AG09309 (cell line): ENCODE measurements at regions not wholly inside any gene's neighbourhood (a gene's known extent, or its start where the extent isn't known, plus 50 kb on each side); places are given as distances from the start of the nearest gene placed in this dataset.

ENCODE experiments used
- DNase-seq: peaks from one replicate; pipeline ENCODE4 v3.0.0-alpha.2; 2010; ENCODE audit warnings: low read depth
- H3K4me3 ChIP-seq: 2 replicates; pipeline ENCODE4 v1.5.1; 2011; ENCODE audit warnings: mild to moderate bottlenecking, low read depth, low read length, moderate library complexity; ENCODE audit not compliant: control insufficient read depth
- TF ChIP-seq, protein P1 (sequence below): IDR thresholded peaks from 2 replicates; pipeline ENCODE4 v1.5.1; 2011; ENCODE audit warnings: mild to moderate bottlenecking, low read depth, low read length, inconsistent platforms; ENCODE audit not compliant: insufficient read depth, control insufficient read depth; ENCODE audit errors: missing control alignments

DNA sequence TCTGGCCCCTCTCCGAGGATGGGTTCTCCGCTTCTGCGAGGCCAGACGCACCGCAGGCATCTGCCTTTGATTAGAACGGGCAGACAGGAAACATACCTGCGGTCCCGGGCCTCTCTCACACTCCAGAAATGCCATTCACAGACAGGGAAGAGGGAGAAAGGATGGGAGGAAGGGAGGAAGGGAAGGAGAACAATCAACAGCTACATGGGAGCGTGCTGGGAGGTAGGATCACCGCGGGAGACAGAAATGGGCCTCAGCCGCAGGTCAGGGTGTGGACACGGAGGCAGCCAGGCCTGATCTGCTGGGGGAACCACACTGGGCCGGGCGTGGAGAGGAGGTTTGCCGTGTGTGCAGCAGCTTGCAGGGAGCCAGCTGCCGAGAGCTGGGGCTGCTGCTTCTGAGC lies 90.7 kb upstream of the RGMA start:
- TF ChIP-seq, protein P1, sequence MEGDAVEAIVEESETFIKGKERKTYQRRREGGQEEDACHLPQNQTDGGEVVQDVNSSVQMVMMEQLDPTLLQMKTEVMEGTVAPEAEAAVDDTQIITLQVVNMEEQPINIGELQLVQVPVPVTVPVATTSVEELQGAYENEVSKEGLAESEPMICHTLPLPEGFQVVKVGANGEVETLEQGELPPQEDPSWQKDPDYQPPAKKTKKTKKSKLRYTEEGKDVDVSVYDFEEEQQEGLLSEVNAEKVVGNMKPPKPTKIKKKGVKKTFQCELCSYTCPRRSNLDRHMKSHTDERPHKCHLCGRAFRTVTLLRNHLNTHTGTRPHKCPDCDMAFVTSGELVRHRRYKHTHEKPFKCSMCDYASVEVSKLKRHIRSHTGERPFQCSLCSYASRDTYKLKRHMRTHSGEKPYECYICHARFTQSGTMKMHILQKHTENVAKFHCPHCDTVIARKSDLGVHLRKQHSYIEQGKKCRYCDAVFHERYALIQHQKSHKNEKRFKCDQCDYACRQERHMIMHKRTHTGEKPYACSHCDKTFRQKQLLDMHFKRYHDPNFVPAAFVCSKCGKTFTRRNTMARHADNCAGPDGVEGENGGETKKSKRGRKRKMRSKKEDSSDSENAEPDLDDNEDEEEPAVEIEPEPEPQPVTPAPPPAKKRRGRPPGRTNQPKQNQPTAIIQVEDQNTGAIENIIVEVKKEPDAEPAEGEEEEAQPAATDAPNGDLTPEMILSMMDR, result no peak
- H3K4me3 ChIP-seq, result no peak overlapping the region

DNA sequence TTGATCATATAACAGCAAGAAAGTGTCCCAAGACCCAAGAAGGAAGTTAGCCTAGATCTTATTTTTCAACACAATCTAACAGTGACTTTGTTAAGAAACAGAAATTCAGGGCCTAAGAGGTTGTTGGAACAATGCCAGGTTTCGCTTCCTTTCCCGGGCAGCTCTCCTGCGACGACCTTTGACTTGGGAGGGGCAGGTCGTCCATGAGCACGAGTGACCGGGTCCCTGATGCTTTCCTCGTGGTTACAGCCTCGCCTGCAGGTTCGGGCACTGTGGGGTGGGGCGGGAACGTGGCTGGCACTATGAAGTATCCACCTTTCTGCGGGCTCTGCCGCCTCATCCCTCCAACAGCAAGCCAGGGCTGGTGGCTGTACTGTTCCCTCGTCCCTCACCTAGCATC lies 90.1 kb upstream of the RGMA start:
- H3K4me3 ChIP-seq, result no peak overlapping the region
- DNase-seq, result no peak
- TF ChIP-seq, protein P1, result no peak

More for the DNA sequence above, 90.7 kb upstream of the RGMA start:
- no peak for DNase-seq

DNA sequence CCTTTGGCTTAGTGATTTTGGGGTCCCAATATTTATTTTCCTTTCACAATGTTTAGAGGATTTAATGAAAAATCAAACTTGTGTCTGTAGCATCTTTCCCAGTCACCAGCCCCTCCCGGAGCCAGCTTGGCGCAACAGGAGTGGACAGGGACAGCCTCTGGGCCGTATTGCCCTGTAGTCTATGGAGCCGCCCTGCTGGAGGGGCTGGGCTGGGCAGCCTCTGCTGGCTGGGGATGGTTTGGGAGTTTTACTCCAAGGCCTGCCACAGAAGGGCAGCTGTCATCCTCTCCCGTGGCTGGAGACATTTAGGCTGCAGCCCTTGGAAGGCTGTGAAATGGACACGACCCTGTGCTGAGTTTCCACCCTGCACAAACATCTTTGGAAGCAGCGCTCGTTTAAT lies 89.4 kb upstream of the RGMA start:
- no peak overlapping the region for H3K4me3 ChIP-seq
- TF ChIP-seq, protein P1, result no peak
- DNase-seq, result no peak

DNA sequence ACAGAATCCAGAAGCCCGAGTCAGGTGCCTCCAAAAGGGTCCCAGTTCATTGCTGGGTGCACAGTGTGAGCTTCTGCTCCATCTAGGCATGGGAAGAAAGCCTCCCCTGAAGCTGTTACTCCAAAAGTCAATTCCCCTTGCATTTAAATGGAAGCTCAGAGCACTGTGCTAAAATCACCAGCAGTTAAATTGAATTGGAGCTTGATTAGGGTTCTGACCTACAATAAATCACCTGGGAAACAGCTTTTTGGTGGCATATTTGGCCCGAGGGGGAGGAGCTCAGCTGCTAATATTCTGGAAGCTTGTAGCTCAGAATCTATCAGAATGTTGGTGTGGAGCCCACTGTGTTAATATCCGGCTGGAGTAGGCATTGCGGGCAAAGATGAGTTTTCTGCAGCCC lies 87.1 kb upstream of the RGMA start:
- TF ChIP-seq, protein P1, result no peak
- no peak overlapping the region for H3K4me3 ChIP-seq
- DNase-seq, result no peak

DNA sequence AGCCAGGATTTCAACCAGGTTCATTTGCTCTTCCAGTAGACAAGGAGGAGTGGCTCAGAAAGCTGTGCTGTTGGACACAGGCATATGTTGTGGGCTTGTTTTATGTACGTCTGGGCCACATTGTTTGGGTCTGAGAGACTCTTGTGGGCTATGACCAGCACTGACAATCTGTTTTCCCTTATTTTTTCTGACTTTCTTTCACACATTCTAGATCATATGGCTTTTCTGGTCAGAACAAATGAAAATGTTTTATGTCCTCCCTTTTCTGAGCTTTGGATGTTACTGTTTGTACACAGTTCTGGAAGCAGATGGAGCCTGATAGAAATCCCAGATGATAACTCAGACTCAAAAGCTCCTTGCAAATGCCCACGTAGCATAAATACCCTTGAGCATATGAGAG lies 85.8 kb upstream of the RGMA start:
- DNase-seq, result no peak
- no peak overlapping the region for H3K4me3 ChIP-seq
- TF ChIP-seq, protein P1, result no peak

DNA sequence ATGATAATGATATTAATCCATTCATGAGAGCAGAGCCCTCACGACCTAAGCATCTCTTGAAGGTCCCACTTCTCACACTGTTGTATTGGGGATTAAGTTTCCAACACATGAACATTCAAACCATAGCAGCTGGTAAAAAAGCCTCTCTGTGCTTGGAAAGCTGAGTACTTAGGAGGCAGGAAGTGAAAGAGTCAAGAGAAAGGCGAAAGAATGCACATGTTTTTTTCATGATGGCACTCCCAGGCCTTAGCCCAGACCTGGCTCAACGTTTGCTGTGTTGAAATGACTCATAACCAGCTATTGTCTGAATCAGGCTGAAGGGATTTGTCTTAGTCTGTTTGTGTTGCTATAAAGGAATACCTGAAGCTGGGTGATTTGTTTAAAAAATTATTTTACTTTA lies 84.4 kb upstream of the RGMA start:
- TF ChIP-seq, protein P1, result no peak
- H3K4me3 ChIP-seq, result no peak overlapping the region
- peak; percentile 8 for DNase-seq

DNA sequence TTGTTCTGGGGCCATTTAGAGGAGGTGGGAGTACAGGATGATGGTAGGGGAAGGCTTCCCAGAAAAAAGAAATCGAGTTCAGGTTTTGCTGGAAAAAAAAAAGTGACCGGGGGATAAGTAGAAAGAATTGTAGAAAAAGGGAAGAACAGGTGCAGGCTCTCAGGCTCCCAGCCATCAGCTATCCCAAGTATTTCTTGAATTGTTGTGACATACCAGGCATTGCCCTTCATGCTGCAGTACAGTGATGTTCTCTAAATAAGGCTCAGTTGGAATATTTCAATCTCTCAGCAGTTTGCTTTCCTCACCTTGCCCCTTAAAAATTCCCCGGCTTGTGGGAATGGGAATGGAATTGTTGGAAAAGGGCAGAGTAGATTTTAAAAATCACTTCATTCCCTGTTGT lies 82.5 kb upstream of the RGMA start:
- no peak overlapping the region for H3K4me3 ChIP-seq
- TF ChIP-seq, protein P1, result no peak
- no peak for DNase-seq
